ENCODE measurements at regions not wholly inside any gene's neighbourhood (a gene's known extent, or its start where the extent isn't known, plus 50 kb on each side); places are given as distances from the start of the nearest gene placed in this dataset.

DNA sequence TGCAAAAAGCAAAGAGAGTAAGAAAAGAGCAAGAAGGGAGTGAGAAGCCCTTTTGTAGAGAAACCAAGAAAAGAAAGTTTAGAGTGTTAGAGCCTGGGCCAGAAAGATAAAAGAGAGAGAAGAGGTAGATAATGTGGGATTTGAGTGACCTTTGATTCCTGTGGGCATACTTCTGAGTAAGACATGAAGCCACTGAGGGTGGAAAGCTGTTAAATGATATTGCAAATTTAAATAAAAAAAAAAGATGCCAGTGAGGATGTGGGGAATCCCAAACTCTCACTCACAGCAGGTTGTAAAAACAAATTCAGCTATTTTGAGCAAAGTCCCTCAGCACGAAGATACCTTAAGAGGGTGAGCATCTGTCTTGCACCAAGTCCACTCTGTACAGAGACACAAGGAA, 59.4 kb upstream of the TOP3B start:
- ChIA-PET CTCF (interaction anchor here (0.8 to 3.0 kb wide), 6 partner anchors 11 to 166 kb away, joined by 3 to 12 read pairs (median 4); no protein-coding TSS in a partner anchor), POLR2A (no interaction called here)
- Histone ChIP-seq H3K4me2 (ENCODE audit: insufficient read depth, low read length) (no peak overlapping the region), H3K9me3 (replicated peaks; ENCODE audit: control insufficient read depth, insufficient read depth, low read length) (no peaks in the 10 kb centered on the region), H3K4me3 (replicated peaks in 1 of 3; ENCODE audit: insufficient read depth in 1 of 3, low read depth in 1 of 3, low read length in 3 of 3) (no peak overlapping the region), H3K27ac (ENCODE audit: insufficient read depth, low read depth, low read length) (no peak overlapping the region), H3K9ac (replicated peaks; ENCODE audit: extremely low read depth, insufficient read depth, low read length) (no peak overlapping the region), H3K9me1 (replicated peaks; ENCODE audit: control insufficient read depth, extremely low read depth, insufficient read depth, low read length) (no peaks in the 10 kb centered on the region), H3K4me1 (ENCODE audit: control insufficient read depth, extremely low read depth, insufficient read depth, low read length) (no peaks in the 10 kb centered on the region), H3K36me3 (ENCODE audit: control insufficient read depth in 2 of 2, extremely low read depth in 1 of 2, insufficient read depth in 2 of 2, low read length in 2 of 2) (no peaks in the 10 kb centered on the region), H4K20me1 (replicated peaks; ENCODE audit: control insufficient read depth, extremely low read depth, insufficient read depth, low read length) (no peaks in the 10 kb centered on the region), H2AFZ (ENCODE audit: low read depth, low read length) (no peak overlapping the region), H3K27me3 (ENCODE audit: control insufficient read depth in 2 of 2, insufficient read depth in 2 of 2, low read length in 2 of 2) (peaks cover 15 to 19% of the 10 kb centered on the region in 2 experiments), H3K79me2 (ENCODE audit: control insufficient read depth, insufficient read depth, low read length) (no peaks in the 10 kb centered on the region)
- no TSS peak for BruUV-seq (replicated peaks)
- dilution Hi-C loops (cut with MboI; ENCODE audit: extremely low pct_ligation_motif_present, low sequenced_read_pairs) = no loop called here
- intact Hi-C loops (cut with micrococcal nuclease) = no loop called here
- TF ChIP-seq MYC (IDR thresholded peaks at IDR 0.05; ENCODE audit: low read depth, low read length) = no peak
- TF ChIP-seq, protein P1, sequence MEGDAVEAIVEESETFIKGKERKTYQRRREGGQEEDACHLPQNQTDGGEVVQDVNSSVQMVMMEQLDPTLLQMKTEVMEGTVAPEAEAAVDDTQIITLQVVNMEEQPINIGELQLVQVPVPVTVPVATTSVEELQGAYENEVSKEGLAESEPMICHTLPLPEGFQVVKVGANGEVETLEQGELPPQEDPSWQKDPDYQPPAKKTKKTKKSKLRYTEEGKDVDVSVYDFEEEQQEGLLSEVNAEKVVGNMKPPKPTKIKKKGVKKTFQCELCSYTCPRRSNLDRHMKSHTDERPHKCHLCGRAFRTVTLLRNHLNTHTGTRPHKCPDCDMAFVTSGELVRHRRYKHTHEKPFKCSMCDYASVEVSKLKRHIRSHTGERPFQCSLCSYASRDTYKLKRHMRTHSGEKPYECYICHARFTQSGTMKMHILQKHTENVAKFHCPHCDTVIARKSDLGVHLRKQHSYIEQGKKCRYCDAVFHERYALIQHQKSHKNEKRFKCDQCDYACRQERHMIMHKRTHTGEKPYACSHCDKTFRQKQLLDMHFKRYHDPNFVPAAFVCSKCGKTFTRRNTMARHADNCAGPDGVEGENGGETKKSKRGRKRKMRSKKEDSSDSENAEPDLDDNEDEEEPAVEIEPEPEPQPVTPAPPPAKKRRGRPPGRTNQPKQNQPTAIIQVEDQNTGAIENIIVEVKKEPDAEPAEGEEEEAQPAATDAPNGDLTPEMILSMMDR (IDR thresholded peaks at IDR 0.05; ENCODE audit: extremely low read depth in 1 of 2, insufficient read depth in 1 of 2, low read depth in 1 of 2, low read length in 2 of 2) = no peak
- TF ChIP-seq POLR2AphosphoS5 (IDR thresholded peaks at IDR 0.05; ENCODE audit: insufficient read depth, low read depth, low read length) = no peak
- TF ChIP-seq GATA2 (IDR thresholded peaks at IDR 0.05; ENCODE audit: insufficient read depth, insufficient read length, low read depth, low read length) = no peak
- TF ChIP-seq EZH2 (IDR thresholded peaks at IDR 0.05; ENCODE audit: borderline replicate concordance, low read depth, low read length, severe bottlenecking) = no peak
- TF ChIP-seq, protein P2, sequence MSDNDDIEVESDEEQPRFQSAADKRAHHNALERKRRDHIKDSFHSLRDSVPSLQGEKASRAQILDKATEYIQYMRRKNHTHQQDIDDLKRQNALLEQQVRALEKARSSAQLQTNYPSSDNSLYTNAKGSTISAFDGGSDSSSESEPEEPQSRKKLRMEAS (IDR thresholded peaks at IDR 0.05; ENCODE audit: insufficient read depth, insufficient read length) = no peak
- no peak for TF ChIP-seq POLR2A (IDR thresholded peaks at IDR 0.05; ENCODE audit: low read depth, low read length)
- no peak for TF ChIP-seq FOS (IDR thresholded peaks at IDR 0.05; ENCODE audit: borderline replicate concordance, insufficient read depth, low read length)
- no peak for FAIRE-seq
- no peak for DNase-seq (ENCODE audit: low read depth, low spot score)

Measured in endothelial cell of umbilical vein (primary cell).